ENCODE measurements at regions not wholly inside any gene's neighbourhood (a gene's known extent, or its start where the extent isn't known, plus 50 kb on each side); places are given as distances from the start of the nearest gene placed in this dataset.

- ATAC-seq (no peak), DNase-seq (no peak)
- intact Hi-C loops (cut with DNase I): no loop called here
Measured at GRCh38 chr2:41644936-41645335, 402.9 kb upstream of the PKDCC start.

GRCh38 chr2:41647468-41648050, 400.3 kb upstream of the PKDCC start:
- DNase-seq (no peak), ATAC-seq (peak in 1 of 2 donors; percentile 42)
- intact Hi-C loops (cut with DNase I): no loop called here

GRCh38 chr2:41657226-41657625, 390.6 kb upstream of the PKDCC start:
- no peak for DNase-seq
- intact Hi-C loops (cut with DNase I): no loop called here
- no peak for ATAC-seq

- DNase-seq (no peak), ATAC-seq (no peak)
- intact Hi-C loops (cut with DNase I): no loop called here
Measured at GRCh38 chr2:41659758-41660157, 388.1 kb upstream of the PKDCC start.

GRCh38 chr2:41662461-41662860, 385.4 kb upstream of the PKDCC start:
- ATAC-seq: no peak
- intact Hi-C loops (cut with DNase I): no loop called here
- DNase-seq: no peak

- ATAC-seq (no peak), DNase-seq (no peak)
- intact Hi-C loops (cut with DNase I): no loop called here
Measured at GRCh38 chr2:41663056-41663455, 384.8 kb upstream of the PKDCC start.

- ATAC-seq: peak; percentile 25 to 86
- no peak for DNase-seq
- intact Hi-C loops (cut with DNase I): no loop called here
Measured at GRCh38 chr2:41668529-41668928, 379.3 kb upstream of the PKDCC start.

- ATAC-seq (no peak), DNase-seq (no peak)
- intact Hi-C loops (cut with DNase I): no loop called here
Measured at GRCh38 chr2:41678639-41679038, 369.2 kb upstream of the PKDCC start.

- intact Hi-C loops (cut with DNase I): no loop called here
- DNase-seq (no peak), ATAC-seq (no peak)
Measured at GRCh38 chr2:41686156-41686555, 361.7 kb upstream of the PKDCC start.

- ATAC-seq: no peak
- intact Hi-C loops (cut with DNase I): loop anchor here (10.0 kb wide), 2 partner anchors 277 to 1777 kb away; no protein-coding TSS in a partner anchor
- no peak for DNase-seq
Measured at GRCh38 chr2:41691561-41691960, 356.3 kb upstream of the PKDCC start.

- intact Hi-C loops (cut with DNase I): loop anchor here (5.0 to 10.0 kb wide), 3 partner anchors 280 to 1780 kb away; no protein-coding TSS in a partner anchor
- DNase-seq: no peak
- no peak for ATAC-seq
Measured at GRCh38 chr2:41694536-41695049, 353.2 kb upstream of the PKDCC start.

GRCh38 chr2:41695198-41696113, 352.4 kb upstream of the PKDCC start:
- no peak for ATAC-seq
- intact Hi-C loops (cut with DNase I): loop anchor here (5.0 to 10.0 kb wide), 3 partner anchors 281 to 1781 kb away; no protein-coding TSS in a partner anchor

GRCh38 chr2:41697389-41697788, 350.4 kb upstream of the PKDCC start:
- DNase-seq (no peak), ATAC-seq (no peak)
- intact Hi-C loops (cut with DNase I): loop anchor here (5.0 to 10.0 kb wide), 3 partner anchors 283 to 1783 kb away; no protein-coding TSS in a partner anchor

More at GRCh38 chr2:41695198-41696113, 352.4 kb upstream of the PKDCC start:
- DNase-seq: no peak

- peak; percentile 41 to 65 for ATAC-seq
- intact Hi-C loops (cut with DNase I): loop anchor here (5.0 to 10.0 kb wide), 3 partner anchors 284 to 1784 kb away; no protein-coding TSS in a partner anchor
- peak; percentile 49 for DNase-seq
Measured at GRCh38 chr2:41698678-41699422, 349.0 kb upstream of the PKDCC start.

- intact Hi-C loops (cut with DNase I): no loop called here
- ATAC-seq: no peak
- no peak for DNase-seq
Measured at GRCh38 chr2:41701231-41701630, 346.6 kb upstream of the PKDCC start.

- ATAC-seq: no peak
- intact Hi-C loops (cut with DNase I): no loop called here
- DNase-seq: no peak
Measured at GRCh38 chr2:41703123-41703522, 344.7 kb upstream of the PKDCC start.

GRCh38 chr2:41705634-41706033, 342.2 kb upstream of the PKDCC start:
- intact Hi-C loops (cut with DNase I): no loop called here
- DNase-seq: no peak
- ATAC-seq: no peak

GRCh38 chr2:41706286-41706685, 341.5 kb upstream of the PKDCC start:
- DNase-seq: no peak
- no peak for ATAC-seq
- intact Hi-C loops (cut with DNase I): no loop called here

- intact Hi-C loops (cut with DNase I): no loop called here
- ATAC-seq: no peak
- no peak for DNase-seq
Measured at GRCh38 chr2:41707790-41708451, 339.9 kb upstream of the PKDCC start.

Data from left cardiac atrium (tissue), 4 donors.